SJCRH30 (cell line): ENCODE measurements at regions not wholly inside any gene's neighbourhood (a gene's known extent, or its start where the extent isn't known, plus 50 kb on each side); places are given as distances from the start of the nearest gene placed in this dataset.
"Not testable (repeated sequence)": the region's sequence is repeated elsewhere in the genome, so short reads cannot be mapped to it uniquely, and the experiment has no call there.

Experiments used
- DNase-seq, 2 experiments: peaks; one replicate each; pipeline ENCODE4 v3.0.0-alpha.2; 2015 to 2020
- H3K27ac ChIP-seq: fragments of 250-450 bp; sonication (Bioruptor Pico); 2 replicates; pipeline ENCODE4 v1.5.1; 2020; ENCODE audit warnings: mild to moderate bottlenecking, moderate library complexity
- H3K27me3 ChIP-seq: fragments of 250-450 bp; sonication (Bioruptor Pico); 2 replicates; pipeline ENCODE4 v1.5.1; 2020; ENCODE audit warnings: mild to moderate bottlenecking, moderate library complexity
- H3K36me3 ChIP-seq: fragments of 250-450 bp; sonication (Bioruptor Pico); 2 replicates; pipeline ENCODE4 v1.5.1; 2020; ENCODE audit warnings: mild to moderate bottlenecking, moderate library complexity
- H3K4me1 ChIP-seq: fragments of 250-450 bp; sonication (Bioruptor Pico); 2 replicates; pipeline ENCODE4 v1.5.1; 2020; ENCODE audit warnings: mild to moderate bottlenecking, moderate library complexity
- H3K4me3 ChIP-seq: fragments of 250-450 bp; sonication (Bioruptor Pico); 2 replicates; pipeline ENCODE4 v1.5.1; 2020; ENCODE audit warnings: mild to moderate bottlenecking, moderate library complexity
- H3K9me3 ChIP-seq: fragments of 250-450 bp; sonication (Bioruptor Pico); replicated peaks from 2 replicates; pipeline ENCODE4 v1.5.1; 2020; ENCODE audit warnings: mild to moderate bottlenecking, moderate library complexity

DNA sequence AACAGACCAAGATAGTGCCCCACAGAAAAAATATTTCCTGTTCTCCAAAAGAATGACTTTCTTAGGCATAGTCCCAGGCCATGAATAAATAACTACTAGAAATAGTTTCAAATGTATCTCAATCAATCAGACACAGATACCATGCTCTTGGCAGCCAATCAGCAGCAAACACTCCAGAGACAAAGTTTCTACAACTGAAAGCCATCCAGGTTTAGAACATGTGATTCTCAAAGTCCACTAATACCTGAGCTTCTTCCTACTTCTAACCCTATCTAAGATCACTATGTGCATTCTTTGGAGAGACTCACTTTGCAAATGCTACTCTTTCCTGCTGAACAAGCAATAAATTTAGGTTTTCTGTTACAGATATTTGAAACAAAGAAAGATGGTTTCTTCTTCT, 425.8 kb upstream of the GRIN3A start:
- H3K36me3 ChIP-seq, result 0 out of 2 replicates have a peak, but pooled peaks cover 2% of the 10 kb centered on the region
- DNase-seq, result no peak
- no peaks in the 10 kb centered on the region for H3K4me1 ChIP-seq
- H3K27me3 ChIP-seq, result no peaks in the 10 kb centered on the region
- H3K9me3 ChIP-seq, result no peaks in the 10 kb centered on the region
- H3K27ac ChIP-seq, result no peak overlapping the region
- H3K4me3 ChIP-seq, result no peak overlapping the region

DNA sequence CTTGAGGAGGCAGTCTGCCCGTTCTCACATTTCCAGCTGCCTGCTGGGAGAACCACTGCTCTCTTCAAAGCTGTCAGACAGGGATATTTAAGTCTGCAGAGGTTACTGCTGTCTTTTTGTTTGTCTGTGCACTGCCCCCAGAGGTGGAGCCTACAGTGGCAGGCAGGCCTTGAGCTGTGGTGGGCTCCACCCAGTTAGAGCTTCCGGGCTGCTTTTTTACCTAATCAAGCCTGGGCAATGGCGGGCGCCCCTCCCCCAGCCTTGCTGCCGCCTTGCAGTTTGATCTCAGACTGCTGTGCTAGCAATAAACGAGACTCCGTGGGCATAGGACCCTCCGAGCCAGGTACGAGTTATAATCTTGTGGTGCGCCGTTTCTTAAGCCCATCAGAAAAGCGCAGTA, 414.6 kb upstream of the GRIN3A start:
- H3K27ac ChIP-seq, H3K36me3 ChIP-seq, DNase-seq, H3K4me3 ChIP-seq, H3K27me3 ChIP-seq, H3K4me1 ChIP-seq, H3K9me3 ChIP-seq: not testable (repeated sequence)

DNA sequence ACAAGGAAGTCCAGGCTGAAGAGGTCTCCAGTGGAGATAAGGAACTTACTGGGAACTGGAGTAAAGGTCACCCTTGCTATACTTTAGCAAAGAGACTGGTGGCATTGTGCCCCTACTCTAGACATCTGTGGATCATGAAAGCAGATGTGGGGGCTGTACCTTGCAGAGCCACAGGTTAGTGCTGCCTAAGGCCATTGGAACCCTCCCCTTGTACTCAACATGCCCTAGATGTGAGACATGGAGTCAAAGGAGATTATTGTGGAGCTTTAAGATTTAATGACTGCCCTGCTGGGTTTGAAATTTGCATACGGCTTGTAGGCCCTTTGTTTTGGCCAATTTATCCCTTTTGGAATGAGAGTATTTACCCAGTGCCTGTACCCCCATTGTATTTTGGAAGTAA, 397.3 kb upstream of the GRIN3A start:
- no peak for DNase-seq
- peaks cover 2% of the 10 kb centered on the region; the same call in 1 of the 2 replicates for H3K9me3 ChIP-seq

GRCh38 chr9:102124465-102124864, 386.0 kb upstream of the GRIN3A start:
- Histone ChIP-seq H3K27me3 (no peaks in the 10 kb centered on the region), H3K4me1 (no peaks in the 10 kb centered on the region), H3K27ac (no peak overlapping the region), H3K9me3 (no peaks in the 10 kb centered on the region), H3K4me3 (no peak overlapping the region), H3K36me3 (no peaks in the 10 kb centered on the region)
- DNase-seq, result peak in 1 of 2 experiments; percentile 20

More for the DNA sequence above, 397.3 kb upstream of the GRIN3A start:
- no peak overlapping the region for H3K27ac ChIP-seq
- H3K4me1 ChIP-seq, result no peaks in the 10 kb centered on the region
- H3K4me3 ChIP-seq, result no peak overlapping the region
- H3K36me3 ChIP-seq, result no peaks in the 10 kb centered on the region
- H3K27me3 ChIP-seq, result no peaks in the 10 kb centered on the region

DNA sequence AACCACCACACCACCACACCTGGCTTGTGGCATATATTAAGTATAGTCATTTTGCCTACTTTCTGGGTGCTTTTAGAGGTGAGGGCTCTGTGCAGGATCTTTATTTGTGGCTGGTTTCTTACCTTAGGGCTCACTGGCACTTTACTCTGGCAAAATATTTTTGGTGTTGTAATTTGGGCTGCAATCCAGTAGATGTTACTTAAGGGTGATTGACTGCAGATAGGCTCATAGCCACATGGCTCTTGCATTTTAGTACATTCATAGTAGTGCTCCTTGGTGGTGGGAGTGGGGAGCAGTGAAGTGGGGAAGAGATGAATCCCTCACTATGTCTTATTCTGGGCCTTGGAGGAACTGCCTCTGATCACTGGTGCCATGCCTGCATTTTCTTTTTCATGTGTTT, 376.1 kb upstream of the GRIN3A start:
- Histone ChIP-seq H3K9me3 (0 out of 2 replicates have a peak, but pooled peaks cover 3% of the 10 kb centered on the region), H3K27me3 (no peaks in the 10 kb centered on the region), H3K4me1 (peaks cover 2% of the 10 kb centered on the region; the same call in 1 of the 2 replicates)

GRCh38 chr9:102113191-102113590, 374.7 kb upstream of the GRIN3A start:
- no peak overlapping the region for H3K27ac ChIP-seq
- no peak for DNase-seq
- H3K4me3 ChIP-seq, result no peak overlapping the region
- H3K4me1 ChIP-seq, result peaks cover 2% of the 10 kb centered on the region; the same call in 1 of the 2 replicates
- no peaks in the 10 kb centered on the region for H3K27me3 ChIP-seq
- H3K36me3 ChIP-seq, result no peaks in the 10 kb centered on the region
- H3K9me3 ChIP-seq, result 0 out of 2 replicates have a peak, but pooled peaks cover 3% of the 10 kb centered on the region

More for the DNA sequence above, 376.1 kb upstream of the GRIN3A start:
- Histone ChIP-seq H3K36me3 (no peaks in the 10 kb centered on the region), H3K27ac (no peak overlapping the region), H3K4me3 (no peak overlapping the region)
- DNase-seq, result no peak

DNA sequence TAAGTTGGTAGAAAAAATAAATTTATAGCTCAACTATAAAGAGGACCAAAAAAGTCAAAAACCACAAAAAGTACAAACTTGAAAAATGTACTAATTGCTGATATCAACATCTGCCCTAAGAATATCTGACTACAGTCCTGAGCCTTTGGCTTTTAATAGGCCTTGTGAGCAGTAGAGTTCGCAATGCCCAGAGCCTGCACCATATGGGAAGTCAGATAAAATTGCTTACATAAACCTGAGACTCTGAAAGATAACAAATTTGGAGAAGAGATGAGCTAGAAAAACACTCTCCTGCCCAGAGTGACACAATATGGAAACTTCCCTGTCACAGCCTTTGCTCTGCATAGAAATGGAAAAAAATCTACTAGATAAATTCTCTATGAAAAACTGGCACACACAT, 368.0 kb upstream of the GRIN3A start:
- Histone ChIP-seq H3K4me1 (no peaks in the 10 kb centered on the region), H3K9me3 (0 out of 2 replicates have a peak, but pooled peaks cover 2% of the 10 kb centered on the region), H3K36me3 (no peaks in the 10 kb centered on the region), H3K4me3 (no peak overlapping the region), H3K27ac (no peak overlapping the region), H3K27me3 (no peaks in the 10 kb centered on the region)
- no peak for DNase-seq

GRCh38 chr9:102101723-102102122, 363.3 kb upstream of the GRIN3A start:
- no peak for DNase-seq
- Histone ChIP-seq H3K9me3 (0 out of 2 replicates have a peak, but pooled peaks cover 2% of the 10 kb centered on the region), H3K27me3 (no peaks in the 10 kb centered on the region), H3K4me3 (no peak overlapping the region), H3K27ac (no peak overlapping the region), H3K36me3 (no peaks in the 10 kb centered on the region), H3K4me1 (no peaks in the 10 kb centered on the region)

GRCh38 chr9:102087141-102087540, 348.7 kb upstream of the GRIN3A start:
- Histone ChIP-seq H3K27me3 (no peaks in the 10 kb centered on the region), H3K4me3 (no peak overlapping the region), H3K9me3 (no peaks in the 10 kb centered on the region), H3K4me1 (peaks cover 12% of the 10 kb centered on the region; the same call in 1 of the 2 replicates), H3K36me3 (no peaks in the 10 kb centered on the region), H3K27ac (no peak overlapping the region)
- peak; percentile 11 to 18 for DNase-seq

DNA sequence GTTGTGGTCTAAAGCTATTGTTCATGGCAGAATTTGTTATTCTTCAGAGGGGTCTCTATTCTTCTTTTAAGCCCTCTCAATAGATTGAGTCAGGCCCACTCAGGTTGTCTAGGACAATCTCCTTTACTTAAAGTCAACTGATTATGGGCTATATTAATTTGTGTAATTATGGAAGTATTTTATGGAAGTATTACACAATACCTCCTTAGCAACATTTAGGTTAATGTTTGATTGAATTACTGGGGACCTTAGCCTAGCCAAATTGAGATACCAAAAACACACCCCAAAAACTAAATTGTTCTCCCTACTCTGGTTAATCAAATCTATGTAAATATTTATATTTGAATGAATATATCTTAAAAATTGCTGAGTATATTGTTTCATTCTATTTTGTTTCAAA, 347.1 kb upstream of the GRIN3A start:
- no peak for DNase-seq
- Histone ChIP-seq H3K4me1 (peaks cover 12% of the 10 kb centered on the region; the same call in 1 of the 2 replicates), H3K9me3 (no peaks in the 10 kb centered on the region), H3K4me3 (no peak overlapping the region), H3K27ac (no peak overlapping the region), H3K27me3 (no peaks in the 10 kb centered on the region), H3K36me3 (no peaks in the 10 kb centered on the region)

DNA sequence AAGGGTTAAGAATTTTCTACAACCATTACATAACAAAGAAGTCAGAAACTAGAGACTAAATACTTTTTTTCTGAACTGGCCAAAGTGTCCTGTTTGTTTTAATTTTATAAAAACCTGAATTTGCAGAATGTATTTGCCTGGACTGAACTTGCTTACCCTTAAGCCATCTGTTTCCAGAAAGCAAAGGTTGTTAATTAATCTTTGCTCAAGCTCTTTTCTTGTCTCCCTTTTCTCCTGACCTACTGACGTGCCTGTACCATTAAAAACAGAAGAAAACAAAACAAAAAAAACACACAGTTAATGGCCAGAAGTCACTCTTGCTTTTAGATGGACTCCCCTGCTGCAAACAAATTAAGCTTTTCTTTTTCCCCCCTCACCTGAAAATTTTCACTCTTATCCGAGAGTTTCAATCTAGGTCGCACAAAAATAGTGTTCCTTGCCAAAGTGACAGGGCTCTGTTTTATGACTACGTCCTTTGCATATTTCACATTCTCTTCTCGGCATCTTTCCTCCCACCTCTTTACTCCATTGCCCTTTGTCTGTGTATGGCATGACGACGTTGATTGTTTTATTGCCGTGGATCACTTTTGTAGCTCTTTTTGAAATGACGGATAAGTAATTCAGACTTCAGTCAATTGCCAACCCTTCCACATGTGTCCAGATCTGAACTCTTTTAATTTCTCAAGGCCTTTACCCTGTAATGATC, 333.8 kb upstream of the GRIN3A start:
- Histone ChIP-seq H3K36me3 (no peaks in the 10 kb centered on the region), H3K4me3 (no peak overlapping the region), H3K9me3 (no peaks in the 10 kb centered on the region), H3K27me3 (no peaks in the 10 kb centered on the region), H3K4me1 (no peaks in the 10 kb centered on the region), H3K27ac (no peak overlapping the region)
- no peak for DNase-seq

DNA sequence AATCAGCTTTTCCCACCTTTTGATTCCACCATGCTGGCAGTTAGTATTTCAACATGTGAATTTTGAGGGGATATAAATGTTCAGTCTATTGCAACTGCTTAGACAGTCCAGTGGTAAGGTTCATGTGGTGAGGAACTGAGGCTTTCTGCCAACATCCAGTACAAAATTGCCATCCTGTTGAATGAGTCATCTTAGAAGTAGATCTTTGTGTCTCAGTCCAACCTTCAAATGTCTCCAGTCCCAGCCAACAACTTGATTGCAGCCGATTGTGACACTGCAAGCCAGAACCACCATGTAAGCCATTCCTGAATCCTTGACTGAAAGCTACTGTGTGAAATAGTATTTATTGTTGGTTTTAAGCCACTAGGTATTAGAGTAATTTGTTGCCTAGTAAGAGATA, 331.5 kb upstream of the GRIN3A start:
- Histone ChIP-seq H3K4me1 (no peaks in the 10 kb centered on the region), H3K27me3 (no peaks in the 10 kb centered on the region), H3K9me3 (peaks cover 4% of the 10 kb centered on the region; the same call in 1 of the 2 replicates), H3K36me3 (no peaks in the 10 kb centered on the region), H3K4me3 (no peak overlapping the region), H3K27ac (no peak overlapping the region)
- peak in 1 of 2 experiments; percentile 12 for DNase-seq

DNA sequence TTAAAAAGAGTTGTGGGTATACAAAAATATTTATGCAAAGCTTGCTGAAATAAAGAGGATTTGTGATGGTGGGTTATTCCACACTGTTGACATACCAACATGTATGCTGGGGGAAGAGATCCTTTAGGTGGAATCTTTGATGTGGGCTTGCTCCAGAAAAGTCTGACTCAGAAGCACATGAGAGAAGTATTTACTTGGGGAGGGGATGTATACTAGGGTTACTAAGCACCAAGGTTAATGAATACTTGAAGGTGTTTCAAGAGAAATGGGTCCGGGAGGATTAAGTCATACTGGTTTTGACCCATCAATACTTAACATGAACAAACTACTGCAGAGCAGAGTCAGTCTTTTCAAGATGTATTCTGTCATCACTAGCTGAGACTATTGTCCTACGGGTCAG, 316.4 kb upstream of the GRIN3A start:
- no peak for DNase-seq
- Histone ChIP-seq H3K4me1 (peaks cover 13% of the 10 kb centered on the region), H3K27me3 (no peaks in the 10 kb centered on the region), H3K9me3 (peaks cover 6% of the 10 kb centered on the region; the same call in 1 of the 2 replicates), H3K36me3 (no peaks in the 10 kb centered on the region), H3K27ac (no peak overlapping the region), H3K4me3 (no peak overlapping the region)

DNA sequence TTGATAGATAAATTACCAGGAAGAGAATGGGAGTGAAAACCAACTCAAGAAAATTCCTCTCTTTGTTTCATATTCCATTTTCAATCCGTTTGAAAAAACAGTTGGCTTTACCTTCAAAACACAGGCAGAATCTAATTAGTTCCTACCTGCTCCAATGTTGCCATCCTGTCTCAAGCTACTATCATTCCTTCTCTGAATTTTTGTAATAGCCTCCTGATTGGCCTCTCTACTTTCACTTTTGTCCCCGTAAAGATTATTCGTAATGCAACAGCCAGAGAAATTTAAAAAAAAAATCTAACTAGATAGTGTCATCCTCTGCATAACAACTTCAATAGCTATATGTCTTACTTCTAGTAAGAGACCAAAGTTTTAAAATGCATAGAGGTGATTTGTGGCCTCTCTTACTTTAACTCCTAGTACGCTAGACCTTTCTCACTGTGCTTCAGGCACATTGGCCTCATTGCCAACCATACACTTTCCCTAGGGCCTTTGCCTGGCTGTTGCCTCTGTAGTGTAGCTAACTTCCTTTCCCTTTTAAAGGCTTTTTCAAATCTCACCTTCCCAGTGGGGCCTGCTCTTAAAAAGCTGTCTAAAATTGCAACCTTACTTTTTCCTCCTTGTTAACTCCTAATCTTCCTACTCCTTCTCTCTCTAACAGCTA, 311.3 kb upstream of the GRIN3A start:
- Histone ChIP-seq H3K27ac (no peak overlapping the region), H3K4me1 (peaks cover 13% of the 10 kb centered on the region), H3K4me3 (no peak overlapping the region), H3K27me3 (no peaks in the 10 kb centered on the region), H3K36me3 (no peaks in the 10 kb centered on the region), H3K9me3 (peaks cover 6% of the 10 kb centered on the region; the same call in 1 of the 2 replicates)
- DNase-seq, result no peak

DNA sequence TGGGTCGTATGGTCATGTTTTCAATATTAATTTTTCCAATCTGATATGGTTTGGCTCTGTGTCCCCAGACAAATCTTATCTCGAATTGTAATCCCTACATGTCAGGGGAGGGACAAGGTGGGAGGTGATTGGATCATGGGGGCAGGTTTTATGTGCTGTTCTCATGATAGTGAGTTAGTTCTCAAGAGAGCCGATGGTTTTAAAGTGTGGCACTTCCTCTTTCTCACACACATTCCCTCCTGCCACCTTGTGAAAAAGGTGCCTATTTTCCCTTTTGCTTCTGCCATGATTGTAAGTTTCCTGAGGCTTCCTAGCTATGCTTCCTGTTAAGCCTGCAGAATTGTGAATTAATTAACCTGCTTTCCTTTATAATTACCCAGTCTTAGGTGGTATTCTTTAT, 309.1 kb upstream of the GRIN3A start:
- Histone ChIP-seq H3K4me3 (no peak overlapping the region), H3K9me3 (peaks cover 6% of the 10 kb centered on the region; the same call in 1 of the 2 replicates), H3K27me3 (no peaks in the 10 kb centered on the region), H3K27ac (no peak overlapping the region), H3K4me1 (no peaks in the 10 kb centered on the region), H3K36me3 (no peaks in the 10 kb centered on the region)
- DNase-seq, result no peak
